KG1 (cell line): ENCODE measurements at regions not wholly inside any gene's neighbourhood (a gene's known extent, or its start where the extent isn't known, plus 50 kb on each side); places are given as distances from the start of the nearest gene placed in this dataset.

ENCODE experiments used
- DNase-seq: peaks from one replicate; lab custom pipeline; 2025; lab: John Stamatoyannopoulos, UW

- no peak for DNase-seq
These were observed 767.7 kb downstream of the TYW1 start for GRCh38 chr7:67764289-67764688.

GRCh38 chr7:67765481-67766175 lies 769.0 kb downstream of the TYW1 start:
- no peak for DNase-seq

- DNase-seq = no peak
These were observed 770.3 kb downstream of the TYW1 start for GRCh38 chr7:67766906-67767410.

GRCh38 chr7:67771846-67772605 lies 775.4 kb downstream of the TYW1 start:
- no peak for DNase-seq

GRCh38 chr7:67773081-67773480 lies 776.4 kb downstream of the TYW1 start:
- no peak for DNase-seq

- DNase-seq = no peak
These were observed 780.5 kb downstream of the TYW1 start for GRCh38 chr7:67777119-67777518.

- no peak for DNase-seq
These were observed 785.2 kb downstream of the TYW1 start for GRCh38 chr7:67781841-67782240.

- no peak for DNase-seq
These were observed 789.4 kb downstream of the TYW1 start for GRCh38 chr7:67786021-67786420.

- no peak for DNase-seq
These were observed 792.0 kb downstream of the TYW1 start for GRCh38 chr7:67788669-67789068.

GRCh38 chr7:67791918-67792317 lies 795.3 kb downstream of the TYW1 start:
- DNase-seq = no peak

- DNase-seq = no peak
These were observed 797.9 kb downstream of the TYW1 start for GRCh38 chr7:67794544-67794943.

GRCh38 chr7:67803789-67804188 lies 807.2 kb downstream of the TYW1 start:
- no peak for DNase-seq

- no peak for DNase-seq
These were observed 809.4 kb downstream of the TYW1 start for GRCh38 chr7:67805921-67806471.

- no peak for DNase-seq
These were observed 811.2 kb downstream of the TYW1 start for GRCh38 chr7:67807826-67808225.

- DNase-seq = no peak
These were observed 813.0 kb downstream of the TYW1 start for GRCh38 chr7:67809586-67809985.

GRCh38 chr7:67813621-67814292 lies 817.1 kb downstream of the TYW1 start:
- no peak for DNase-seq

- DNase-seq = no peak
These were observed 820.8 kb downstream of the TYW1 start for GRCh38 chr7:67817481-67817880.

- DNase-seq = no peak
These were observed 824.5 kb downstream of the TYW1 start for GRCh38 chr7:67821116-67821515.

GRCh38 chr7:67823345-67823744 lies 826.7 kb downstream of the TYW1 start:
- DNase-seq = no peak

GRCh38 chr7:67825356-67825755 lies 828.7 kb downstream of the TYW1 start:
- no peak for DNase-seq

- DNase-seq = no peak
These were observed 845.3 kb downstream of the TYW1 start for GRCh38 chr7:67841896-67842295.

GRCh38 chr7:67842571-67842970 lies 845.9 kb downstream of the TYW1 start:
- no peak for DNase-seq
